ENCODE measurements at regions not wholly inside any gene's neighbourhood (a gene's known extent, or its start where the extent isn't known, plus 50 kb on each side); places are given as distances from the start of the nearest gene placed in this dataset.

DNA sequence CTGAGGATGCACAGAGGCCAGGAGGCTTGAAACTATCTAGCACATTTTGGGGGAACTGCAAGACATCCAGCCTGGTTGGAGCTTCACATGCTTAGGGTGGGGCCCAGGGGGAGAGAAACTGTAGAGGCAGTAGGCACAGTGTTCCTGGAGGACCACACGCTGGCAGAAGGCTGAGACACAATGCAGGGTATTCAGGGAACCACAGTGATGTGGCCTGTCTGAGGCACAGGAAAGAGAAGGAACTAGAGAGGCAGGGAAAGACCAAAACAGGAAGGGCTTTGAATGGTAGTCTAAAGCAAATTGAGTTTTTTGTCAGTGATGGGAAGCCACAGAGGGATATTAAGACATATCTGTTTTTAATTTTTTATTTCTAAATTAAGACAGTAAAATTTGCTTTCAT is 100.2 kb upstream of the PRICKLE1 start:
- TF ChIP-seq CTCF (IDR thresholded peaks at IDR 0.05) (no peak), POLR2A (IDR thresholded peaks at IDR 0.05) (no peak)
